ENCODE measurements at regions not wholly inside any gene's neighbourhood (a gene's known extent, or its start where the extent isn't known, plus 50 kb on each side); places are given as distances from the start of the nearest gene placed in this dataset.
A peak's percentile ranks its signal among the peaks of the same experiment; 100 is the strongest.

DNA sequence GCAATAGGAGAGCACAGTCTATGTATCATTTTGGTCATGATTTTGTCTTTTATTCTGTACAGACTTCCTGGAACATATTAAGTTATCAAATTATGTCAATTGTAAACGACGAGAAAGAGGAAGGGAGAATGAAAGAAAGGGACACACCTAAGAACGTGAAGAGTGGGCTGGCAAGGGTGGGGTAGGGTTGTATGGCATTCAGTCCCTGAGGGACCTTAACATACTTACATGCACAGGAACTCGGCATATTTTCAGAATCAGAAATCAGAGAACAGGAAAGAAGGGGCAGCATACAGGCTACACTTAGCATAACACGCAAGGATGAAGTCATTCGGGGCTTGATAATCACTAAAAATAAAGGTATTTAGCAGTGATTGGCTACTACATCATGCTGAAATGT is 1375.0 kb upstream of the ADGRL3 start:
- CTCF ChIA-PET = no interaction called here
- Mint-ChIP-seq H3K27ac (peak overlapping the region; percentile 3), H3K4me3 (no peak overlapping the region), H3K9me3 (peaks cover 4% of the 10 kb centered on the region), H3K4me1 (peaks cover 9% of the 10 kb centered on the region), H3K36me3 (ENCODE audit: low read depth) (no peaks in the 10 kb centered on the region), H3K27me3 (no peaks in the 10 kb centered on the region)
- TF ChIP-seq, protein P1, sequence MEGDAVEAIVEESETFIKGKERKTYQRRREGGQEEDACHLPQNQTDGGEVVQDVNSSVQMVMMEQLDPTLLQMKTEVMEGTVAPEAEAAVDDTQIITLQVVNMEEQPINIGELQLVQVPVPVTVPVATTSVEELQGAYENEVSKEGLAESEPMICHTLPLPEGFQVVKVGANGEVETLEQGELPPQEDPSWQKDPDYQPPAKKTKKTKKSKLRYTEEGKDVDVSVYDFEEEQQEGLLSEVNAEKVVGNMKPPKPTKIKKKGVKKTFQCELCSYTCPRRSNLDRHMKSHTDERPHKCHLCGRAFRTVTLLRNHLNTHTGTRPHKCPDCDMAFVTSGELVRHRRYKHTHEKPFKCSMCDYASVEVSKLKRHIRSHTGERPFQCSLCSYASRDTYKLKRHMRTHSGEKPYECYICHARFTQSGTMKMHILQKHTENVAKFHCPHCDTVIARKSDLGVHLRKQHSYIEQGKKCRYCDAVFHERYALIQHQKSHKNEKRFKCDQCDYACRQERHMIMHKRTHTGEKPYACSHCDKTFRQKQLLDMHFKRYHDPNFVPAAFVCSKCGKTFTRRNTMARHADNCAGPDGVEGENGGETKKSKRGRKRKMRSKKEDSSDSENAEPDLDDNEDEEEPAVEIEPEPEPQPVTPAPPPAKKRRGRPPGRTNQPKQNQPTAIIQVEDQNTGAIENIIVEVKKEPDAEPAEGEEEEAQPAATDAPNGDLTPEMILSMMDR (IDR thresholded peaks at IDR 0.05) = no peak
- DNase-seq (no peak), ATAC-seq (ENCODE audit: low read depth) (peak; percentile 56)
- intact Hi-C loops (cut with micrococcal nuclease) = no loop called here
- POLR2A ChIA-PET = no interaction called here

DNA sequence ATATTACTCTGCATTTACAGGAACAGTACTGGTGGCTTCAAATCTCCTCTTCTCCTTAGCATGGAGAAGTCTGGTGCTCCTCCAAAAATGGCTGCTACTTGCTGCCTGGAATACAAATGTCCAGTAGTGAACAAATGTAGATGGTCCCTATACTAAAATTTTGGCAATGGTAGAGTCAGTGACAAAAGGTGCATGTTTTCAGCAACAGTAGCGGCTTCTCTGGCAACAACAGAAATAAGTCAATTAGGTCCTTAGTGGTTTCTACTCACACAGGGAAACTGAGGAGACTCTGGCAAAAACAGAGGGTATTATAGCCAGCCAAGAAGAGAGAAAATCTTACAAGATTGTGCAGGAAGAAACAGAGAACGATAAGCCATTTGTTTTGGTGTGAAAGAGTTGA is 1368.4 kb upstream of the ADGRL3 start:
- Mint-ChIP-seq H3K9me3 (no peaks in the 10 kb centered on the region), H3K4me1 (no peaks in the 10 kb centered on the region), H3K36me3 (ENCODE audit: low read depth) (no peaks in the 10 kb centered on the region), H3K4me3 (no peak overlapping the region), H3K27me3 (no peaks in the 10 kb centered on the region), H3K27ac (no peak overlapping the region)
- ChIA-PET CTCF (no interaction called here), POLR2A (no interaction called here)
- ATAC-seq (ENCODE audit: low read depth) = no peak
- DNase-seq = no peak
- TF ChIP-seq, protein P1 (IDR thresholded peaks at IDR 0.05) = no peak
- intact Hi-C loops (cut with micrococcal nuclease) = no loop called here

DNA sequence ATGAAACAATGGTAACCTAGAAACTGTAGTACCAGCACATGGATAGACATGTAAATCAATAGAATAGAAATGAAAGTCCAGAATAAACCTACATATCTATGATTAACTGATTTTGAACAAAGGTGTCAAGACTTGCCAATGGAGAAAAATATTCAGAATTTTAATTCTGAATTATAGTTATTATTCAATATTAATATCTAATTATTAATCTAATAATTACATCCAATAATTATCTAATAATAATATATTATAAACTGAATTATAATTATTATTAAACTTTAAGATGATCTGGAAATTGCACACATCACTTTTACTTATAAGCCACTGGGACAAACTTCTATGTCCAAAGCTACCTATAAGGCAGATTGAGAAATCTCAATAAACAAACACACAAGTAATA is 1365.2 kb upstream of the ADGRL3 start:
- H3K36me3 Mint-ChIP-seq (ENCODE audit: low read depth) = no peaks in the 10 kb centered on the region
- ChIA-PET POLR2A (no interaction called here), CTCF (no interaction called here)
- H3K27me3 Mint-ChIP-seq = no peaks in the 10 kb centered on the region
- intact Hi-C loops (cut with micrococcal nuclease) = no loop called here
- H3K4me3 Mint-ChIP-seq = no peak overlapping the region
- no peaks in the 10 kb centered on the region for H3K4me1 Mint-ChIP-seq
- H3K9me3 Mint-ChIP-seq = no peaks in the 10 kb centered on the region
- ATAC-seq (ENCODE audit: low read depth) = no peak
- H3K27ac Mint-ChIP-seq = no peak overlapping the region
- TF ChIP-seq, protein P1 (IDR thresholded peaks at IDR 0.05) = no peak
- DNase-seq = no peak

DNA sequence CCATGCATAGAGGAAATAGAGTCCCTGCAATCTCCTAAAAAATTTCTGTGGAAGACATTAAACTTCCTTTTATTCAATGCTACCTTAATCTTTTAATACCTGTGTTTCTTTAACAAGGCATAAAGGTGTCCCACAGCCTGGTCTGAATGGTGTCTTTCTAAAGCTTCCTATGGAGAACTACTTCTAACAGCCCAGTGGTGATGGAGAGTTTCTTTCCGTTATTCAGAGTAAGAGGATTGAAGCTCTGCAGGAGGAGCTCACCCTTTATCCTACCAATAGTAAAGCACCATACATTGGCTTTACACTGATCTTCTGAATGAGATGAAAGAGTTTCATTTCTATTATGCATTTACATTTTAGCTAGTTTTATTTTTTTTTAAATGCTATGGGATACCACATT is 1362.4 kb upstream of the ADGRL3 start:
- H3K27me3 Mint-ChIP-seq = no peaks in the 10 kb centered on the region
- TF ChIP-seq, protein P1 (IDR thresholded peaks at IDR 0.05) = no peak
- H3K9me3 Mint-ChIP-seq = peaks cover 6% of the 10 kb centered on the region
- H3K4me3 Mint-ChIP-seq = no peak overlapping the region
- ChIA-PET CTCF (no interaction called here), POLR2A (no interaction called here)
- H3K4me1 Mint-ChIP-seq = no peaks in the 10 kb centered on the region
- no peak overlapping the region for H3K27ac Mint-ChIP-seq
- ATAC-seq (ENCODE audit: low read depth) (no peak), DNase-seq (no peak)
- intact Hi-C loops (cut with micrococcal nuclease) = no loop called here
- no peaks in the 10 kb centered on the region for H3K36me3 Mint-ChIP-seq (ENCODE audit: low read depth)

DNA sequence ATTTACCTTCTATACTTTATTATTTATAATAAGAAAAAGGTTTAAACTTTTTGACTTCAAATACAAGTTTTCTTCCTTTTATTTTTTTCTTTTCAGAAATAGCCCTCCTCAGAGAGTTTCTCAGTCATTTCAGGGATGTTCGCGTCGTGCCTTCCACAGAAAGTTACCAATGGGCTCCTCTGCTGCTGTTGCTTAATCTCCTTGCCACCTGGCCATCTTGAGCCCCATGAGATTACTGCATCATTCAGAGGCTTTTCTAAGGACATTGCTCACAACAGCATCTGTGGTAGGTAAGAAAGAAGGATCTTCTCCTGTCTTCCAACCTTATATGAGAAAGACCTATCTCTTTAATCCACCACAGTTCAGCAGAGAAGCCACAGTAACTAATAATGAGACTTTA is 1361.9 kb upstream of the ADGRL3 start:
- Mint-ChIP-seq H3K36me3 (ENCODE audit: low read depth) (no peaks in the 10 kb centered on the region), H3K4me3 (no peak overlapping the region), H3K4me1 (no peaks in the 10 kb centered on the region), H3K27ac (no peak overlapping the region), H3K27me3 (no peaks in the 10 kb centered on the region), H3K9me3 (peaks cover 8% of the 10 kb centered on the region)
- POLR2A ChIA-PET = no interaction called here
- TF ChIP-seq, protein P1 (IDR thresholded peaks at IDR 0.05) = no peak
- intact Hi-C loops (cut with micrococcal nuclease) = no loop called here
- DNase-seq (no peak), ATAC-seq (ENCODE audit: low read depth) (no peak)
- CTCF ChIA-PET = no interaction called here
